ENCODE measurements at regions not wholly inside any gene's neighbourhood (a gene's known extent, or its start where the extent isn't known, plus 50 kb on each side); places are given as distances from the start of the nearest gene placed in this dataset.

DNA sequence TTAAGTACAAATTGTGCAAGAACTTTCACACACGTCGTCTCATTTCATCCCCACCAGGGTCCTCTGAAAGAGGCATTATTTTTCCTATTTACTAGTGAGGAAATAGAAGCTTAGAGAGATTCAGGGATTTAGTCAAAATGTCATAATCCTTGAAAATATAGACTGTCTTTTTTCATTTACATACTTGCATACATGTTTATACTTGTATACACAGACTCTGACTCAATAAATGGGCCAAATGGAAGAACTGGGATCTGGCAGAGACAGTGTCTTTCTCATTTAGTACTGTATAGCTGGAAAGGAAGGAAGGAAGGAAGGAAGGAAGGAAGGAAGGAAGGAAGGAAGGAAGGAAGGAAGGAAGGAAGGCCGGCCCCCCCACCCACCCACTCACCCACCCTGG is 357.7 kb upstream of the SOX5 start:
- Histone ChIP-seq H2AFZ (ENCODE audit: low read depth, low read length) (no peak overlapping the region), H3K9me2 (ENCODE audit: insufficient read depth, low read length) (no peaks in the 10 kb centered on the region), H3K27ac (ENCODE audit: low read length) (no peak overlapping the region), H3K79me2 (replicated peaks; ENCODE audit: insufficient read depth, low read length) (no peaks in the 10 kb centered on the region), H3K4me3 (ENCODE audit: low read length) (no peak overlapping the region), H3K4me2 (ENCODE audit: low read length) (no peak overlapping the region), H4K20me1 (ENCODE audit: insufficient read depth) (no peaks in the 10 kb centered on the region), H3K27me3 (ENCODE audit: insufficient read depth, low read depth, low read length) (no peaks in the 10 kb centered on the region), H3K9ac (ENCODE audit: low read length) (no peak overlapping the region), H3F3A (ENCODE audit: insufficient read depth, low read length, poor library complexity, severe bottlenecking) (no peaks in the 10 kb centered on the region), H3K36me3 (ENCODE audit: insufficient read depth, low read length) (no peaks in the 10 kb centered on the region), H3K9me3 (ENCODE audit: low read length) (no peaks in the 10 kb centered on the region)
- TF ChIP-seq, protein P1, sequence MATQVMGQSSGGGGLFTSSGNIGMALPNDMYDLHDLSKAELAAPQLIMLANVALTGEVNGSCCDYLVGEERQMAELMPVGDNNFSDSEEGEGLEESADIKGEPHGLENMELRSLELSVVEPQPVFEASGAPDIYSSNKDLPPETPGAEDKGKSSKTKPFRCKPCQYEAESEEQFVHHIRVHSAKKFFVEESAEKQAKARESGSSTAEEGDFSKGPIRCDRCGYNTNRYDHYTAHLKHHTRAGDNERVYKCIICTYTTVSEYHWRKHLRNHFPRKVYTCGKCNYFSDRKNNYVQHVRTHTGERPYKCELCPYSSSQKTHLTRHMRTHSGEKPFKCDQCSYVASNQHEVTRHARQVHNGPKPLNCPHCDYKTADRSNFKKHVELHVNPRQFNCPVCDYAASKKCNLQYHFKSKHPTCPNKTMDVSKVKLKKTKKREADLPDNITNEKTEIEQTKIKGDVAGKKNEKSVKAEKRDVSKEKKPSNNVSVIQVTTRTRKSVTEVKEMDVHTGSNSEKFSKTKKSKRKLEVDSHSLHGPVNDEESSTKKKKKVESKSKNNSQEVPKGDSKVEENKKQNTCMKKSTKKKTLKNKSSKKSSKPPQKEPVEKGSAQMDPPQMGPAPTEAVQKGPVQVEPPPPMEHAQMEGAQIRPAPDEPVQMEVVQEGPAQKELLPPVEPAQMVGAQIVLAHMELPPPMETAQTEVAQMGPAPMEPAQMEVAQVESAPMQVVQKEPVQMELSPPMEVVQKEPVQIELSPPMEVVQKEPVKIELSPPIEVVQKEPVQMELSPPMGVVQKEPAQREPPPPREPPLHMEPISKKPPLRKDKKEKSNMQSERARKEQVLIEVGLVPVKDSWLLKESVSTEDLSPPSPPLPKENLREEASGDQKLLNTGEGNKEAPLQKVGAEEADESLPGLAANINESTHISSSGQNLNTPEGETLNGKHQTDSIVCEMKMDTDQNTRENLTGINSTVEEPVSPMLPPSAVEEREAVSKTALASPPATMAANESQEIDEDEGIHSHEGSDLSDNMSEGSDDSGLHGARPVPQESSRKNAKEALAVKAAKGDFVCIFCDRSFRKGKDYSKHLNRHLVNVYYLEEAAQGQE (IDR thresholded peaks at IDR 0.05; ENCODE audit: borderline replicate concordance), result no peak
- TF ChIP-seq, protein P2, sequence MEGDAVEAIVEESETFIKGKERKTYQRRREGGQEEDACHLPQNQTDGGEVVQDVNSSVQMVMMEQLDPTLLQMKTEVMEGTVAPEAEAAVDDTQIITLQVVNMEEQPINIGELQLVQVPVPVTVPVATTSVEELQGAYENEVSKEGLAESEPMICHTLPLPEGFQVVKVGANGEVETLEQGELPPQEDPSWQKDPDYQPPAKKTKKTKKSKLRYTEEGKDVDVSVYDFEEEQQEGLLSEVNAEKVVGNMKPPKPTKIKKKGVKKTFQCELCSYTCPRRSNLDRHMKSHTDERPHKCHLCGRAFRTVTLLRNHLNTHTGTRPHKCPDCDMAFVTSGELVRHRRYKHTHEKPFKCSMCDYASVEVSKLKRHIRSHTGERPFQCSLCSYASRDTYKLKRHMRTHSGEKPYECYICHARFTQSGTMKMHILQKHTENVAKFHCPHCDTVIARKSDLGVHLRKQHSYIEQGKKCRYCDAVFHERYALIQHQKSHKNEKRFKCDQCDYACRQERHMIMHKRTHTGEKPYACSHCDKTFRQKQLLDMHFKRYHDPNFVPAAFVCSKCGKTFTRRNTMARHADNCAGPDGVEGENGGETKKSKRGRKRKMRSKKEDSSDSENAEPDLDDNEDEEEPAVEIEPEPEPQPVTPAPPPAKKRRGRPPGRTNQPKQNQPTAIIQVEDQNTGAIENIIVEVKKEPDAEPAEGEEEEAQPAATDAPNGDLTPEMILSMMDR (IDR thresholded peaks at IDR 0.05; ENCODE audit: poor library complexity, severe bottlenecking), result no peak
- TF ChIP-seq EP300 (conservative IDR thresholded peaks at IDR 0.05; ENCODE audit: poor library complexity, severe bottlenecking) (no peak), TAF1 (IDR thresholded peaks at IDR 0.05; ENCODE audit: low read depth) (no peak), POLR2AphosphoS5 (IDR thresholded peaks at IDR 0.05) (no peak), RAD21 (conservative IDR thresholded peaks at IDR 0.05) (no peak), MXI1 (conservative IDR thresholded peaks at IDR 0.05; ENCODE audit: poor library complexity, severe bottlenecking) (no peak), EZH2 (IDR thresholded peaks at IDR 0.05; ENCODE audit: borderline replicate concordance, insufficient read depth, low read length, poor library complexity, severe bottlenecking) (no peak), SMC3 (conservative IDR thresholded peaks at IDR 0.05; ENCODE audit: poor library complexity) (no peak)

DNA sequence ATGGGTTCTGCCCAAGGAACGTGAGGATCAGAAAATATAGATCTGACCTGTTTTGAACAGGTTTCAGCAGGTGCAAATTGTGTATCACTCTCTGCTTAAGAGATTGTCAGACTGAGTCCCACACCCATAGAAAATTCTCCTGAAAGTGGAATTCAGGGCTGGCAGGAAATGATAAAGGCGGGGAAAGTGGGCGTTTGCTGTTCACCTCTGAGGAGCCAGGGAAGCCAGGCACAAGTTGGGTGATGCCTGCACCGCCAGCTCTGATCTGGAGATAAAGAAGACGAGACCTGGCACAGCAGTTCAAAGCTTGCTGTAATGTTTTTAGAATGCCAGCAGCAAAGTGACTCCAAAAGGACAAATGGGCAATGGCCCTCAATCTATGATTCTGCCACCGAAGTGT is 356.5 kb upstream of the SOX5 start:
- Histone ChIP-seq H2AFZ (ENCODE audit: low read depth, low read length) (no peak overlapping the region), H3K79me2 (replicated peaks; ENCODE audit: insufficient read depth, low read length) (no peaks in the 10 kb centered on the region), H3K4me3 (ENCODE audit: low read length) (no peak overlapping the region), H3K36me3 (ENCODE audit: insufficient read depth, low read length) (no peaks in the 10 kb centered on the region), H3K4me2 (ENCODE audit: low read length) (no peak overlapping the region), H3K27ac (ENCODE audit: low read length) (no peak overlapping the region), H3K9me2 (ENCODE audit: insufficient read depth, low read length) (no peaks in the 10 kb centered on the region), H3K27me3 (ENCODE audit: insufficient read depth, low read depth, low read length) (no peaks in the 10 kb centered on the region), H3F3A (ENCODE audit: insufficient read depth, low read length, poor library complexity, severe bottlenecking) (no peaks in the 10 kb centered on the region), H4K20me1 (ENCODE audit: insufficient read depth) (no peaks in the 10 kb centered on the region), H3K9me3 (ENCODE audit: low read length) (no peaks in the 10 kb centered on the region), H3K9ac (ENCODE audit: low read length) (no peak overlapping the region)
- TF ChIP-seq, protein P1 (IDR thresholded peaks at IDR 0.05; ENCODE audit: borderline replicate concordance), result no peak
- TF ChIP-seq EZH2 (IDR thresholded peaks at IDR 0.05; ENCODE audit: borderline replicate concordance, insufficient read depth, low read length, poor library complexity, severe bottlenecking) (no peak), POLR2AphosphoS5 (IDR thresholded peaks at IDR 0.05) (no peak), EP300 (conservative IDR thresholded peaks at IDR 0.05; ENCODE audit: poor library complexity, severe bottlenecking) (no peak), TAF1 (IDR thresholded peaks at IDR 0.05; ENCODE audit: low read depth) (no peak), SMC3 (conservative IDR thresholded peaks at IDR 0.05; ENCODE audit: poor library complexity) (no peak), MXI1 (conservative IDR thresholded peaks at IDR 0.05; ENCODE audit: poor library complexity, severe bottlenecking) (no peak), RAD21 (conservative IDR thresholded peaks at IDR 0.05) (no peak)
- TF ChIP-seq, protein P2 (IDR thresholded peaks at IDR 0.05; ENCODE audit: poor library complexity, severe bottlenecking), result no peak
